GM12878 (cell line): ENCODE measurements at regions not wholly inside any gene's neighbourhood (a gene's known extent, or its start where the extent isn't known, plus 50 kb on each side); places are given as distances from the start of the nearest gene placed in this dataset.

Experiments
- ATAC-seq: fragments of 200-7000 bp; cut with Tn5 transposase; 3 replicates; pipeline ENCODE4 v1.9.1; 2020; ENCODE audit warnings: mild to moderate bottlenecking, moderate library complexity
- BruUV-seq: library from RNA; stranded (reverse); fragments of 400-500 nt; replicated peaks from 2 replicates; lab custom pipeline; 2021; lab: Mats Ljungman, UMichigan
- CTCF ChIA-PET: fragments of 300-600 bp; sonication (Branson Sonifier 250); formaldehyde crosslinking; extraction: SDS; loops from one replicate; lab custom pipeline; 2021; ENCODE audit warnings: inconsistent platforms; lab: Yijun Ruan, JAX
- POLR2A ChIA-PET: fragments of 350-600 bp; formaldehyde crosslinking; extraction: SDS; loops from one replicate; lab custom pipeline; 2021; ENCODE audit warnings: inconsistent platforms; lab: Charles Lee
- RAD21 ChIA-PET: fragments of 300-600 bp; sonication (Branson Sonifier 250); formaldehyde crosslinking; loops from one replicate; lab custom pipeline; 2023; ENCODE audit warnings: antibody characterized with exemption; ENCODE audit not compliant: unreplicated experiment; lab: Charles Lee
- SMC1A ChIA-PET: fragments of 300-600 bp; sonication (Branson Sonifier 250); formaldehyde crosslinking; loops from one replicate; lab custom pipeline; 2023; ENCODE audit not compliant: unreplicated experiment, uncharacterized antibody; lab: Charles Lee
- DNase-seq: peaks from one replicate; pipeline ENCODE4 v3.0.0-alpha.2; 2011; ENCODE audit warnings: low read depth, low spot score
- FAIRE-seq: peaks from 3 replicates; lab custom pipeline; 2011; peaks lifted over from hg19 to GRCh38; lab: Jason Lieb, UNC
- H2AFZ ChIP-seq: 2 replicates; pipeline ENCODE4 v1.6.0; 2011; ENCODE audit warnings: low read depth, low read length, control low read depth; ENCODE audit not compliant: control insufficient read depth
- H3K27ac ChIP-seq: 2 replicates; pipeline ENCODE4 v1.5.1; 2011; ENCODE audit warnings: control low read depth; ENCODE audit not compliant: control insufficient read depth, insufficient read depth
- H3K27me3 ChIP-seq, 2 experiments: replicated peaks in 1 of 2; 2 replicates each; pipeline versions ENCODE4 v1.6.0 to v1.6.1; 2011; ENCODE audit warnings: low read length in 1 of 2; ENCODE audit not compliant: control insufficient read depth in 2 of 2, insufficient read depth in 2 of 2
- H3K36me3 ChIP-seq, 2 experiments: 2 replicates each; pipeline ENCODE4 v1.5.1; 2011; ENCODE audit warnings: low read length in 1 of 2; ENCODE audit not compliant: control insufficient read depth in 2 of 2, insufficient read depth in 2 of 2
- H3K4me1 ChIP-seq: 2 replicates; pipeline ENCODE4 v1.6.1; 2011; ENCODE audit warnings: mild to moderate bottlenecking, low read length, moderate library complexity, mixed read lengths; ENCODE audit not compliant: control insufficient read depth, insufficient read depth
- H3K4me2 ChIP-seq: 2 replicates; pipeline ENCODE4 v1.6.0; 2011; ENCODE audit warnings: control low read depth; ENCODE audit not compliant: control insufficient read depth, insufficient read depth
- H3K4me3 ChIP-seq: fragments of 200-600 bp; sonication (generic); 2 replicates; pipeline ENCODE4 v1.5.1; 2016
- H3K79me2 ChIP-seq: 2 replicates; pipeline ENCODE4 v1.6.0; 2011; ENCODE audit warnings: low read length; ENCODE audit not compliant: control insufficient read depth, insufficient read depth
- H3K9ac ChIP-seq: 2 replicates; pipeline ENCODE4 v1.8.0; 2011; ENCODE audit warnings: low read length, control low read depth, mixed read lengths; ENCODE audit not compliant: control insufficient read depth, insufficient read depth
- H3K9me3 ChIP-seq: replicated peaks from 3 replicates; pipeline ENCODE4 v1.5.1; 2011; ENCODE audit warnings: mild to moderate bottlenecking, low read length; ENCODE audit not compliant: control insufficient read depth, insufficient read depth
- H4K20me1 ChIP-seq: 2 replicates; pipeline ENCODE4 v1.6.0; 2011; ENCODE audit not compliant: control insufficient read depth, insufficient read depth
- BMI1 ChIP-seq: fragments of 450-650 bp; IDR thresholded peaks from 2 replicates; pipeline ENCODE4 v1.6.1; 2016; ENCODE audit warnings: mild to moderate bottlenecking, moderate library complexity, borderline replicate concordance
- CBFB ChIP-seq: IDR thresholded peaks from 2 replicates; pipeline ENCODE4 v1.6.1; 2016; ENCODE audit warnings: antibody characterized with exemption, low read depth
- CHD1 ChIP-seq: IDR thresholded peaks from 2 replicates; pipeline ENCODE4 v1.6.1; 2012; ENCODE audit warnings: low read depth, low read length, improper control_type of control experiment
- IKZF2 ChIP-seq, 2 experiments: fragments of 450-650 bp; IDR thresholded peaks; 2 replicates each; pipeline ENCODE4 v1.6.1; 2017; ENCODE audit warnings: mild to moderate bottlenecking in 2 of 2, moderate library complexity in 2 of 2
- MXI1 ChIP-seq: fragments of 150-350 bp; IDR thresholded peaks from 2 replicates; pipeline ENCODE4 v1.6.1; 2011; ENCODE audit warnings: low read depth, mild to moderate bottlenecking, inconsistent platforms, low read length, improper control_type of control experiment
- NFYB ChIP-seq: IDR thresholded peaks from 2 replicates; pipeline ENCODE4 v1.6.1; 2011; ENCODE audit warnings: low read depth, mild to moderate bottlenecking, low read length, improper control_type of control experiment, moderate library complexity; ENCODE audit not compliant: insufficient read depth
- RUNX3 ChIP-seq: IDR thresholded peaks from 2 replicates; pipeline ENCODE4 v1.6.1; 2012; ENCODE audit warnings: low read length, inconsistent platforms
- SMARCA5 ChIP-seq: fragments of 450-650 bp; IDR thresholded peaks from 2 replicates; pipeline ENCODE4 v1.6.1; 2017; ENCODE audit warnings: mild to moderate bottlenecking
- SUPT20H ChIP-seq: IDR thresholded peaks from 2 replicates; pipeline ENCODE4 v1.6.1; 2011; ENCODE audit warnings: low read depth, mild to moderate bottlenecking, low read length, moderate library complexity, borderline replicate concordance; ENCODE audit not compliant: control insufficient read depth
- ZNF207 ChIP-seq: fragments of 450-650 bp; IDR thresholded peaks from 2 replicates; pipeline ENCODE4 v1.6.1; 2014; ENCODE audit warnings: antibody characterized with exemption, mild to moderate bottlenecking, borderline replicate concordance
- ZNF217 ChIP-seq: fragments of 450-650 bp; IDR thresholded peaks from 2 replicates; pipeline ENCODE4 v1.6.1; 2017; ENCODE audit warnings: antibody characterized with exemption, mild to moderate bottlenecking
- WGBS: methylation state at CpG from one replicate; pipeline ENCODE4 v1.1.6; 2016; ENCODE audit warnings: low lambda C conversion rate; ENCODE audit not compliant: insufficient replicate concordance, insufficient coverage; ENCODE audit errors: missing lambda C conversion rate; 5-methylcytosine and 5-hydroxymethylcytosine counted together
- in situ Hi-C: fragments of 300-500 bp; cut with MboI; formaldehyde crosslinking; loops from 9 replicates; pipeline ENCODE4 v1.14.3; 2018; ENCODE audit warnings: mixed read lengths
- intact Hi-C: fragments of 100-400 bp; cut with micrococcal nuclease; formaldehyde crosslinking; loops from one replicate; pipeline ENCODE4 v1.14.2; 2022; ENCODE audit not compliant: unreplicated experiment
- TF ChIP-seq, protein P1 (sequence below): fragments of 150-350 bp; IDR thresholded peaks from 2 replicates; pipeline ENCODE4 v1.6.1; 2014; ENCODE audit warnings: mild to moderate bottlenecking, low read depth, low read length
- TF ChIP-seq, protein P2 (sequence below): fragments of 450-650 bp; formaldehyde crosslinking; IDR thresholded peaks from 2 replicates; pipeline ENCODE4 v1.4.0; 2020; ENCODE audit warnings: mild to moderate bottlenecking, moderate library complexity
- TF ChIP-seq, protein P3 (sequence below): fragments of 450-650 bp; IDR thresholded peaks from 2 replicates; pipeline ENCODE4 v1.6.1; 2016; ENCODE audit warnings: mild to moderate bottlenecking
- TF ChIP-seq, protein P4 (sequence below): fragments of 450-650 bp; IDR thresholded peaks from 2 replicates; pipeline ENCODE4 v1.6.1; 2017; ENCODE audit warnings: mild to moderate bottlenecking, low read depth, inconsistent platforms; ENCODE audit not compliant: poor library complexity, severe bottlenecking

DNA sequence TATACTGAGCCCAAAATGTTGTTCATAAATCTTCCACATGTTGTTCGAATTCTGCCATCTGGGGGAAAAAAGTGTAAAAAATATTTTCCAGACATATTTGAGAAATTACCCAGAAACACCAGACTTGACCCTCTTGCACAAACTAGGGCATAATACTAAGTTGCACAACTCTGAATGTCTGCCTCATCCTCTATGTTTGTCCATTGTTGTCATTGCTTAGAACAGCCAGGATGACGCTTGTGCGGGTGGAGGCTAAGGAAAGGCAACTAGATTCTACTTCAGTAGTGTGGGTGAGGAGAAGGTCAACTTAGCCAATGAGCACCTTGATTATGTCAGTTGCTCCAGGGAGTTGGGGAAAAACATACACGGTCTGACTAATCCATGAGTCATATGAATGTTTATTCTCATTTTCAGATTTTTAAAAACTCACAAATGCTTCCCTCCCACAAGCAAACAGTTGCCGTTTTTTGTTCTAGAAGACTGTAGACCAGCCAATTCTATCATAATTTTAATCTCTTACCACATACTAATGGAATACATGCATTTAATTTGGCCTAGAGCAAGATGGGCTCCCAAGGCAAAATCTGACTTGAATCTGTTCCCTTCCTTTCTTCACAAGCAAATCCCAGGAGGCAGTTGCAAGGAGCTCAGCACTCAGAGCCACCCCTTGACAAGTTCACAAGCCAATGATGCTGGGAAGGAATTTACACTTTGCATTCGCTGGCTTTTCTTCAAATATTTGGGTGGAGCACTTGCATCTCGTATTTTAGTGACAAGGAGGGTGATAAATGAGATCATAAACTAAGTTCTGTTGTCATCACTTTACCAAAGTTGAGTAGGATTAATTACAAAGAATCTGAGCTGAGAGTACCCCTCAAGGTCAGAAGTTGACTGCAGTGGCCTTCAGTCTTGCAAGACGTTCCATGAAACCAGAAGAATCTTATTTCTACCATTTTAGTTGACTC, 163.2 kb upstream of the TWIST2 start:
- no peak for ATAC-seq
- H3K4me2 ChIP-seq: no peak overlapping the region
- TF ChIP-seq, protein P1, sequence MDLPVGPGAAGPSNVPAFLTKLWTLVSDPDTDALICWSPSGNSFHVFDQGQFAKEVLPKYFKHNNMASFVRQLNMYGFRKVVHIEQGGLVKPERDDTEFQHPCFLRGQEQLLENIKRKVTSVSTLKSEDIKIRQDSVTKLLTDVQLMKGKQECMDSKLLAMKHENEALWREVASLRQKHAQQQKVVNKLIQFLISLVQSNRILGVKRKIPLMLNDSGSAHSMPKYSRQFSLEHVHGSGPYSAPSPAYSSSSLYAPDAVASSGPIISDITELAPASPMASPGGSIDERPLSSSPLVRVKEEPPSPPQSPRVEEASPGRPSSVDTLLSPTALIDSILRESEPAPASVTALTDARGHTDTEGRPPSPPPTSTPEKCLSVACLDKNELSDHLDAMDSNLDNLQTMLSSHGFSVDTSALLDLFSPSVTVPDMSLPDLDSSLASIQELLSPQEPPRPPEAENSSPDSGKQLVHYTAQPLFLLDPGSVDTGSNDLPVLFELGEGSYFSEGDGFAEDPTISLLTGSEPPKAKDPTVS: no peak
- TF ChIP-seq SMARCA5 (no peak), ZNF217 (no peak), NFYB (no peak), ZNF207 (no peak), RUNX3 (no peak), IKZF2 (IDR thresholded peaks at IDR 0.05) (no peak), SUPT20H (no peak), MXI1 (no peak), CHD1 (no peak), CBFB (no peak), BMI1 (no peak)
- TF ChIP-seq, protein P2, sequence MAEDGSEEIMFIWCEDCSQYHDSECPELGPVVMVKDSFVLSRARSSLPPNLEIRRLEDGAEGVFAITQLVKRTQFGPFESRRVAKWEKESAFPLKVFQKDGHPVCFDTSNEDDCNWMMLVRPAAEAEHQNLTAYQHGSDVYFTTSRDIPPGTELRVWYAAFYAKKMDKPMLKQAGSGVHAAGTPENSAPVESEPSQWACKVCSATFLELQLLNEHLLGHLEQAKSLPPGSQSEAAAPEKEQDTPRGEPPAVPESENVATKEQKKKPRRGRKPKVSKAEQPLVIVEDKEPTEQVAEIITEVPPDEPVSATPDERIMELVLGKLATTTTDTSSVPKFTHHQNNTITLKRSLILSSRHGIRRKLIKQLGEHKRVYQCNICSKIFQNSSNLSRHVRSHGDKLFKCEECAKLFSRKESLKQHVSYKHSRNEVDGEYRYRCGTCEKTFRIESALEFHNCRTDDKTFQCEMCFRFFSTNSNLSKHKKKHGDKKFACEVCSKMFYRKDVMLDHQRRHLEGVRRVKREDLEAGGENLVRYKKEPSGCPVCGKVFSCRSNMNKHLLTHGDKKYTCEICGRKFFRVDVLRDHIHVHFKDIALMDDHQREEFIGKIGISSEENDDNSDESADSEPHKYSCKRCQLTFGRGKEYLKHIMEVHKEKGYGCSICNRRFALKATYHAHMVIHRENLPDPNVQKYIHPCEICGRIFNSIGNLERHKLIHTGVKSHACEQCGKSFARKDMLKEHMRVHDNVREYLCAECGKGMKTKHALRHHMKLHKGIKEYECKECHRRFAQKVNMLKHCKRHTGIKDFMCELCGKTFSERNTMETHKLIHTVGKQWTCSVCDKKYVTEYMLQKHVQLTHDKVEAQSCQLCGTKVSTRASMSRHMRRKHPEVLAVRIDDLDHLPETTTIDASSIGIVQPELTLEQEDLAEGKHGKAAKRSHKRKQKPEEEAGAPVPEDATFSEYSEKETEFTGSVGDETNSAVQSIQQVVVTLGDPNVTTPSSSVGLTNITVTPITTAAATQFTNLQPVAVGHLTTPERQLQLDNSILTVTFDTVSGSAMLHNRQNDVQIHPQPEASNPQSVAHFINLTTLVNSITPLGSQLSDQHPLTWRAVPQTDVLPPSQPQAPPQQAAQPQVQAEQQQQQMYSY (CRISPR knock-in tag): no peak
- TF ChIP-seq, protein P3, sequence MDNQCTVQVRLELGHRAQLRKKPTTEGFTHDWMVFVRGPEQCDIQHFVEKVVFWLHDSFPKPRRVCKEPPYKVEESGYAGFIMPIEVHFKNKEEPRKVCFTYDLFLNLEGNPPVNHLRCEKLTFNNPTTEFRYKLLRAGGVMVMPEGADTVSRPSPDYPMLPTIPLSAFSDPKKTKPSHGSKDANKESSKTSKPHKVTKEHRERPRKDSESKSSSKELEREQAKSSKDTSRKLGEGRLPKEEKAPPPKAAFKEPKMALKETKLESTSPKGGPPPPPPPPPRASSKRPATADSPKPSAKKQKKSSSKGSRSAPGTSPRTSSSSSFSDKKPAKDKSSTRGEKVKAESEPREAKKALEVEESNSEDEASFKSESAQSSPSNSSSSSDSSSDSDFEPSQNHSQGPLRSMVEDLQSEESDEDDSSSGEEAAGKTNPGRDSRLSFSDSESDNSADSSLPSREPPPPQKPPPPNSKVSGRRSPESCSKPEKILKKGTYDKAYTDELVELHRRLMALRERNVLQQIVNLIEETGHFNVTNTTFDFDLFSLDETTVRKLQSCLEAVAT: no peak
- TF ChIP-seq, protein P4, sequence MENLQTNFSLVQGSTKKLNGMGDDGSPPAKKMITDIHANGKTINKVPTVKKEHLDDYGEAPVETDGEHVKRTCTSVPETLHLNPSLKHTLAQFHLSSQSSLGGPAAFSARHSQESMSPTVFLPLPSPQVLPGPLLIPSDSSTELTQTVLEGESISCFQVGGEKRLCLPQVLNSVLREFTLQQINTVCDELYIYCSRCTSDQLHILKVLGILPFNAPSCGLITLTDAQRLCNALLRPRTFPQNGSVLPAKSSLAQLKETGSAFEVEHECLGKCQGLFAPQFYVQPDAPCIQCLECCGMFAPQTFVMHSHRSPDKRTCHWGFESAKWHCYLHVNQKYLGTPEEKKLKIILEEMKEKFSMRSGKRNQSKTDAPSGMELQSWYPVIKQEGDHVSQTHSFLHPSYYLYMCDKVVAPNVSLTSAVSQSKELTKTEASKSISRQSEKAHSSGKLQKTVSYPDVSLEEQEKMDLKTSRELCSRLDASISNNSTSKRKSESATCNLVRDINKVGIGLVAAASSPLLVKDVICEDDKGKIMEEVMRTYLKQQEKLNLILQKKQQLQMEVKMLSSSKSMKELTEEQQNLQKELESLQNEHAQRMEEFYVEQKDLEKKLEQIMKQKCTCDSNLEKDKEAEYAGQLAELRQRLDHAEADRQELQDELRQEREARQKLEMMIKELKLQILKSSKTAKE: no peak

More for the DNA sequence above, 163.2 kb upstream of the TWIST2 start:
- no peaks in the 10 kb centered on the region for H3K79me2 ChIP-seq
- FAIRE-seq (no peak), DNase-seq (no peak)
- SMC1A ChIA-PET: interaction anchor here (0.8 kb wide), 1 partner anchor 23 kb away, joined by 3 read pairs; no protein-coding TSS in a partner anchor
- in situ Hi-C loops: no loop called here
- H3K27ac ChIP-seq: no peak overlapping the region
- no peak overlapping the region for H3K9ac ChIP-seq
- intact Hi-C loops: no loop called here
- BruUV-seq: no TSS peak
- CTCF ChIA-PET: no interaction called here
- H3K27me3 ChIP-seq: peaks cover 0 to 3% of the 10 kb centered on the region in 2 experiments; a peak in 3 of 4 replicates
- no peaks in the 10 kb centered on the region for H3K4me1 ChIP-seq
- POLR2A ChIA-PET: no interaction called here
- no peaks in the 10 kb centered on the region for H3K9me3 ChIP-seq
- H3K36me3 ChIP-seq: no peaks in the 10 kb centered on the region
- no peak overlapping the region for H2AFZ ChIP-seq
- RAD21 ChIA-PET: no interaction called here
- no peaks in the 10 kb centered on the region for H4K20me1 ChIP-seq
- 6% methylated on average over 8 of the region's 8 CpGs for WGBS
- no peak overlapping the region for H3K4me3 ChIP-seq
